ENCODE measurements at regions not wholly inside any gene's neighbourhood (a gene's known extent, or its start where the extent isn't known, plus 50 kb on each side); places are given as distances from the start of the nearest gene placed in this dataset.

DNA sequence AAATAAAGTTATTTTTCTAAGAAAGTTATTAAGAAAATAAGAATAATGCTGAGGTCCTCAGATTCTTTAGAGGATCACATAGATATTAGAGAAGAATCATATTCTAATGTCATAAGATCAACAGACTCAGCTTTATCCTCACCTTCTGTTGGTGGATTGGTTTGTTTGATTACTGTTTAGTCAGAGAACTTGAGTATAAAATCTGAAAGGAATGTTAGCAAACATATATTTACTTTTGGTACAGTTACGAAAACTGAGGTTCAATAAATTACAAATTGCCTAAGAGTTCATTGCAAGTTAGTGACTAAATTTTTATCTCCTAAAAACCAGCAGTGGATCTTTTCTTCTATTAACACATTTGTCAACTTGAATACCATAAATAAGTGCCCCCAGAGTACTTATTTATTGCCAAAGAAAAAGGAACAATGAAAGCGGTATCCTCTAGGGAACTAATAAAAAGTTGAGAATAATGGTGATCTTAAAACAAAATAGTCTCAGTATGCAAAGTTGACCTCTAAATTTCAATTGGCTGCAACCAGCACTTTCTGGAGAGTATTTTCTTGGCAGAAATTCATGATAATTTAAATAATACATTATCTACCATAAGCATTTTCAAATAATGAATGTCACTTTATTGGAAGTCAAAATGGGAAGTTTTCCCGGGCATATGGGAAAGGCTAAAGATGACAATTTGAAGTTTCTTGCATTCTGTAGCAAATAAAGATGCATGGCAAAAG is 296.8 kb downstream of the OTOL1 start:
- H3K9me3 ChIP-seq (ENCODE audit: control insufficient read depth in 1 of 2, insufficient read depth in 1 of 2, low read length in 2 of 2), result no peaks in the 10 kb centered on the region
- TF ChIP-seq, protein P1, sequence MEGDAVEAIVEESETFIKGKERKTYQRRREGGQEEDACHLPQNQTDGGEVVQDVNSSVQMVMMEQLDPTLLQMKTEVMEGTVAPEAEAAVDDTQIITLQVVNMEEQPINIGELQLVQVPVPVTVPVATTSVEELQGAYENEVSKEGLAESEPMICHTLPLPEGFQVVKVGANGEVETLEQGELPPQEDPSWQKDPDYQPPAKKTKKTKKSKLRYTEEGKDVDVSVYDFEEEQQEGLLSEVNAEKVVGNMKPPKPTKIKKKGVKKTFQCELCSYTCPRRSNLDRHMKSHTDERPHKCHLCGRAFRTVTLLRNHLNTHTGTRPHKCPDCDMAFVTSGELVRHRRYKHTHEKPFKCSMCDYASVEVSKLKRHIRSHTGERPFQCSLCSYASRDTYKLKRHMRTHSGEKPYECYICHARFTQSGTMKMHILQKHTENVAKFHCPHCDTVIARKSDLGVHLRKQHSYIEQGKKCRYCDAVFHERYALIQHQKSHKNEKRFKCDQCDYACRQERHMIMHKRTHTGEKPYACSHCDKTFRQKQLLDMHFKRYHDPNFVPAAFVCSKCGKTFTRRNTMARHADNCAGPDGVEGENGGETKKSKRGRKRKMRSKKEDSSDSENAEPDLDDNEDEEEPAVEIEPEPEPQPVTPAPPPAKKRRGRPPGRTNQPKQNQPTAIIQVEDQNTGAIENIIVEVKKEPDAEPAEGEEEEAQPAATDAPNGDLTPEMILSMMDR (IDR thresholded peaks at IDR 0.05), result no peak
- Mint-ChIP-seq H3K9me3 (peaks cover 7% of the 10 kb centered on the region), H3K36me3 (ENCODE audit: low read depth) (no peaks in the 10 kb centered on the region), H3K27me3 (no peaks in the 10 kb centered on the region), H3K4me3 (no peak overlapping the region), H3K27ac (no peak overlapping the region), H3K4me1 (ENCODE audit: low read depth) (no peaks in the 10 kb centered on the region)
- DNase-seq, result no peak
- H3K27me3 ChIP-seq (ENCODE audit: control insufficient read depth in 1 of 2, insufficient read depth in 2 of 2, low read length in 2 of 2), result no peaks in the 10 kb centered on the region
- no peak overlapping the region for H3K4me3 ChIP-seq (ENCODE audit: low read length)
- ChIA-PET POLR2A (no interaction called here), CTCF (no interaction called here)
- no peak overlapping the region for H3K27ac ChIP-seq (ENCODE audit: low read depth in 1 of 2, low read length in 2 of 2)
- no peaks in the 10 kb centered on the region for H3K4me1 ChIP-seq (ENCODE audit: insufficient read depth, low read length)
- no peaks in the 10 kb centered on the region for H3K36me3 ChIP-seq (ENCODE audit: insufficient read depth, low read length)
- ATAC-seq (ENCODE audit: poor library complexity), result no peak
- intact Hi-C loops (cut with DNase I, micrococcal nuclease), result no loop called here

GRCh38 chr3:161794551-161794950 is 297.9 kb downstream of the OTOL1 start:
- ChIA-PET POLR2A (no interaction called here), CTCF (no interaction called here)
- no peaks in the 10 kb centered on the region for H3K27me3 ChIP-seq (ENCODE audit: control insufficient read depth in 1 of 2, insufficient read depth in 2 of 2, low read length in 2 of 2)
- H3K4me3 ChIP-seq (ENCODE audit: low read length), result no peak overlapping the region
- Mint-ChIP-seq H3K27me3 (no peaks in the 10 kb centered on the region), H3K9me3 (peaks cover 7% of the 10 kb centered on the region), H3K4me3 (no peak overlapping the region), H3K36me3 (ENCODE audit: low read depth) (no peaks in the 10 kb centered on the region), H3K4me1 (ENCODE audit: low read depth) (no peaks in the 10 kb centered on the region), H3K27ac (no peak overlapping the region)
- no peaks in the 10 kb centered on the region for H3K36me3 ChIP-seq (ENCODE audit: insufficient read depth, low read length)
- DNase-seq, result no peak
- TF ChIP-seq, protein P1 (IDR thresholded peaks at IDR 0.05), result no peak
- intact Hi-C loops (cut with DNase I, micrococcal nuclease), result no loop called here
- no peaks in the 10 kb centered on the region for H3K4me1 ChIP-seq (ENCODE audit: insufficient read depth, low read length)
- no peaks in the 10 kb centered on the region for H3K9me3 ChIP-seq (ENCODE audit: control insufficient read depth in 1 of 2, insufficient read depth in 1 of 2, low read length in 2 of 2)
- H3K27ac ChIP-seq (ENCODE audit: low read depth in 1 of 2, low read length in 2 of 2), result no peak overlapping the region
- no peak for ATAC-seq (ENCODE audit: poor library complexity)

GRCh38 chr3:161796312-161796711 is 299.7 kb downstream of the OTOL1 start:
- H3K9me3 Mint-ChIP-seq, result peaks cover 7% of the 10 kb centered on the region
- H3K4me3 ChIP-seq (ENCODE audit: low read length), result no peak overlapping the region
- TF ChIP-seq, protein P1 (IDR thresholded peaks at IDR 0.05), result no peak
- H3K4me1 Mint-ChIP-seq (ENCODE audit: low read depth), result no peaks in the 10 kb centered on the region
- no peaks in the 10 kb centered on the region for H3K27me3 Mint-ChIP-seq
- H3K36me3 ChIP-seq (ENCODE audit: insufficient read depth, low read length), result no peaks in the 10 kb centered on the region
- H3K27ac Mint-ChIP-seq, result no peak overlapping the region
- ChIA-PET CTCF (no interaction called here), POLR2A (no interaction called here)
- ATAC-seq (ENCODE audit: poor library complexity) (no peak), DNase-seq (no peak)
- no peaks in the 10 kb centered on the region for H3K36me3 Mint-ChIP-seq (ENCODE audit: low read depth)
- H3K4me1 ChIP-seq (ENCODE audit: insufficient read depth, low read length), result no peaks in the 10 kb centered on the region
- no peak overlapping the region for H3K4me3 Mint-ChIP-seq
- H3K9me3 ChIP-seq (ENCODE audit: control insufficient read depth in 1 of 2, insufficient read depth in 1 of 2, low read length in 2 of 2), result peaks cover 0 to 8% of the 10 kb centered on the region in 2 experiments
- H3K27ac ChIP-seq (ENCODE audit: low read depth in 1 of 2, low read length in 2 of 2), result no peak overlapping the region
- intact Hi-C loops (cut with DNase I, micrococcal nuclease), result no loop called here
- no peaks in the 10 kb centered on the region for H3K27me3 ChIP-seq (ENCODE audit: control insufficient read depth in 1 of 2, insufficient read depth in 2 of 2, low read length in 2 of 2)

Measured in CD4-positive, alpha-beta T cell (primary cell).